NB4 (cell line): ENCODE measurements at regions not wholly inside any gene's neighbourhood (a gene's known extent, or its start where the extent isn't known, plus 50 kb on each side); places are given as distances from the start of the nearest gene placed in this dataset.

ENCODE experiments used
- DNase-seq: peaks from one replicate; pipeline ENCODE4 v3.0.0; 2010; ENCODE audit warnings: low read depth
- H3K4me3 ChIP-seq: one replicate; pipeline ENCODE4 v1.5.1; 2011; ENCODE audit warnings: mild to moderate bottlenecking, low read depth, low read length, moderate library complexity
- MYC ChIP-seq: IDR thresholded peaks from 2 replicates; pipeline ENCODE4 v1.6.1; 2011; ENCODE audit warnings: low read depth, low read length
- POLR2A ChIP-seq: IDR thresholded peaks from 2 replicates; pipeline ENCODE4 v1.6.1; 2011; ENCODE audit warnings: mild to moderate bottlenecking; ENCODE audit not compliant: insufficient read length; ENCODE audit errors: extremely low read depth
- TF ChIP-seq, protein P1 (sequence below): IDR thresholded peaks from one replicate; pipeline ENCODE4 v1.5.1; 2012; ENCODE audit warnings: low read depth, low read length
- TF ChIP-seq, protein P2 (sequence below): IDR thresholded peaks from 2 replicates; pipeline ENCODE4 v1.6.1; 2011; ENCODE audit warnings: low read depth, low read length

GRCh38 chr1:4404854-4405590 is 249.4 kb upstream of the AJAP1 start:
- TF ChIP-seq, protein P1, sequence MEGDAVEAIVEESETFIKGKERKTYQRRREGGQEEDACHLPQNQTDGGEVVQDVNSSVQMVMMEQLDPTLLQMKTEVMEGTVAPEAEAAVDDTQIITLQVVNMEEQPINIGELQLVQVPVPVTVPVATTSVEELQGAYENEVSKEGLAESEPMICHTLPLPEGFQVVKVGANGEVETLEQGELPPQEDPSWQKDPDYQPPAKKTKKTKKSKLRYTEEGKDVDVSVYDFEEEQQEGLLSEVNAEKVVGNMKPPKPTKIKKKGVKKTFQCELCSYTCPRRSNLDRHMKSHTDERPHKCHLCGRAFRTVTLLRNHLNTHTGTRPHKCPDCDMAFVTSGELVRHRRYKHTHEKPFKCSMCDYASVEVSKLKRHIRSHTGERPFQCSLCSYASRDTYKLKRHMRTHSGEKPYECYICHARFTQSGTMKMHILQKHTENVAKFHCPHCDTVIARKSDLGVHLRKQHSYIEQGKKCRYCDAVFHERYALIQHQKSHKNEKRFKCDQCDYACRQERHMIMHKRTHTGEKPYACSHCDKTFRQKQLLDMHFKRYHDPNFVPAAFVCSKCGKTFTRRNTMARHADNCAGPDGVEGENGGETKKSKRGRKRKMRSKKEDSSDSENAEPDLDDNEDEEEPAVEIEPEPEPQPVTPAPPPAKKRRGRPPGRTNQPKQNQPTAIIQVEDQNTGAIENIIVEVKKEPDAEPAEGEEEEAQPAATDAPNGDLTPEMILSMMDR: no peak
- TF ChIP-seq MYC (no peak), POLR2A (no peak)
- TF ChIP-seq, protein P2, sequence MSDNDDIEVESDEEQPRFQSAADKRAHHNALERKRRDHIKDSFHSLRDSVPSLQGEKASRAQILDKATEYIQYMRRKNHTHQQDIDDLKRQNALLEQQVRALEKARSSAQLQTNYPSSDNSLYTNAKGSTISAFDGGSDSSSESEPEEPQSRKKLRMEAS: no peak
- no peak overlapping the region for H3K4me3 ChIP-seq
- DNase-seq: no peak

DNA sequence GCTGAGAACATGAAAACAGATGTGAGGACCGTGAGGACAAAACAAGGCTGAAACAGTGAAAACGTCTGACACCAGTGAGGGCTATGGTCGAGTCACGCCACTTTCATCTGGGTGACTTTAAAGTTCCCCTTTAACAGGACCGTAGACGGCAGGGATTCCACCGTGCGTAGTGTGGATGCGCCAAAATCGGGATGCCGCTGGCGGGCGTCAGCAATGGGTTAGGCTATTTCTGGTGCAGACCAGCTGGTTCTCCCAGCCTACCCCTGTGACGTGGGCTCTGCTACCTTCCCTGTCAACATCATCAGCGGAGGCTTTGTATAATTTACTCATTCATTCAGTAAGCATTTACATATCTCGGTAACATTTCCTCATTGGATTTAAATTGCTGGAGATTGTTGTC is 246.6 kb upstream of the AJAP1 start:
- H3K4me3 ChIP-seq: no peak overlapping the region
- no peak for TF ChIP-seq MYC
- TF ChIP-seq, protein P2: no peak
- TF ChIP-seq, protein P1: no peak
- no peak for TF ChIP-seq POLR2A
- no peak for DNase-seq

DNA sequence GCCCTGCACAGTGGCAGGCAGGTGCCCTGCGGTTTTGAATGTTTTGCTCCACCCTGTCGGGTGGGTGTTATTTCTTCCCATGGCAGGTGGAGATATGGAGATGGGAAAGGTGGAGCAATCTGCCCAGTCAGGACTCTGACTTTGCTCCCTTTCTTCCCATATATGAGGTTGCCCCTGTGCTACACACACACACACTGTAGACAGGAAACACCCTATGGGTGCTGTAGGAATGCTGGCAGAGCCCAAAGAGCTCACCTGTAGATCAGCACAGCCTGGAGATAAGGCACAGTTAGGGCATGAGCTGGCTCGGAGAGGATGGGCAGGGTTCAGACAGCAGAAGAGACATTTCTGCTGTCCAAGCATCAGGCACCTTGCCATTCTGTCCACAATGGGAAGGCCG is 246.0 kb upstream of the AJAP1 start:
- TF ChIP-seq, protein P2: no peak
- H3K4me3 ChIP-seq: no peak overlapping the region
- no peak for DNase-seq

GRCh38 chr1:4411862-4412261 is 242.5 kb upstream of the AJAP1 start:
- TF ChIP-seq, protein P1: no peak
- no peak for TF ChIP-seq POLR2A
- TF ChIP-seq, protein P2: no peak
- no peak for TF ChIP-seq MYC
- no peak overlapping the region for H3K4me3 ChIP-seq
- no peak for DNase-seq

- H3K4me3 ChIP-seq: no peak overlapping the region
- TF ChIP-seq, protein P1: no peak
- TF ChIP-seq, protein P2: no peak
- no peak for TF ChIP-seq POLR2A
- no peak for TF ChIP-seq MYC
- no peak for DNase-seq
These were observed 238.9 kb upstream of the AJAP1 start for GRCh38 chr1:4415476-4415875.

- H3K4me3 ChIP-seq: no peak overlapping the region
- DNase-seq: no peak
- TF ChIP-seq POLR2A (no peak), MYC (no peak)
- TF ChIP-seq, protein P1: no peak
- TF ChIP-seq, protein P2: no peak
These were observed 238.2 kb upstream of the AJAP1 start for GRCh38 chr1:4416189-4416588.
